GM23338 (cell line): ENCODE measurements at regions not wholly inside any gene's neighbourhood (a gene's known extent, or its start where the extent isn't known, plus 50 kb on each side); places are given as distances from the start of the nearest gene placed in this dataset.

Source experiments
- ATAC-seq: fragments of 200-7000 bp; cut with Tn5 transposase; 3 replicates; pipeline ENCODE4 v1.9.1; 2020
- DNase-seq: peaks from one replicate; pipeline ENCODE4 v3.0.0-alpha.2; 2015; ENCODE audit warnings: low spot score
- H2AFZ ChIP-seq: fragments of 200-600 bp; sonication (generic); 2 replicates; pipeline ENCODE4 v1.8.0; 2016; ENCODE audit warnings: antibody characterized with exemption, mild to moderate bottlenecking, moderate library complexity
- H3F3A ChIP-seq: fragments of 200-600 bp; sonication (generic); replicated peaks from 2 replicates; pipeline ENCODE4 v1.8.0; 2017; ENCODE audit warnings: antibody characterized with exemption, mixed run types, low read depth
- H3K27ac ChIP-seq: fragments of 200-600 bp; sonication (generic); 2 replicates; pipeline ENCODE4 v1.6.1; 2016; ENCODE audit warnings: low read depth
- H3K27me3 ChIP-seq: fragments of 200-600 bp; sonication (generic); 2 replicates; pipeline ENCODE4 v1.8.0; 2016; ENCODE audit warnings: mild to moderate bottlenecking, mixed run types, moderate library complexity; ENCODE audit not compliant: insufficient read depth
- H3K36me3 ChIP-seq: fragments of 200-600 bp; sonication (generic); 2 replicates; pipeline ENCODE4 v1.8.0; 2016; ENCODE audit warnings: mild to moderate bottlenecking; ENCODE audit not compliant: insufficient read depth
- H3K4me1 ChIP-seq: fragments of 200-600 bp; sonication (generic); 2 replicates; pipeline ENCODE4 v1.8.0; 2016; ENCODE audit warnings: mild to moderate bottlenecking, moderate library complexity; ENCODE audit not compliant: insufficient read depth
- H3K4me2 ChIP-seq: fragments of 200-600 bp; sonication (generic); 2 replicates; pipeline ENCODE4 v1.7.1; 2017; ENCODE audit warnings: mixed run types
- H3K4me3 ChIP-seq: fragments of 200-600 bp; sonication (generic); 2 replicates; pipeline ENCODE4 v1.6.1; 2016; ENCODE audit warnings: mixed run types
- H3K79me2 ChIP-seq: fragments of 200-600 bp; sonication (generic); replicated peaks from 2 replicates; pipeline ENCODE4 v1.8.0; 2017; ENCODE audit warnings: mild to moderate bottlenecking; ENCODE audit not compliant: insufficient read depth
- H3K9me2 ChIP-seq: fragments of 200-600 bp; sonication (generic); 2 replicates; pipeline ENCODE4 v1.8.0; 2017; ENCODE audit not compliant: insufficient read depth
- H4K20me1 ChIP-seq: fragments of 200-600 bp; sonication (generic); replicated peaks from 2 replicates; pipeline ENCODE4 v1.8.0; 2017; ENCODE audit warnings: mild to moderate bottlenecking; ENCODE audit not compliant: insufficient read depth
- H3K27ac Mint-ChIP-seq: 2 replicates; pipeline ENCODE4 v1.8.0; 2020; ENCODE audit warnings: inconsistent platforms, mild to moderate bottlenecking, moderate library complexity, mixed read lengths
- H3K27me3 Mint-ChIP-seq: 3 replicates; pipeline ENCODE4 v1.8.0; 2022; ENCODE audit warnings: low read depth, mild to moderate bottlenecking, moderate library complexity, mixed read lengths, inconsistent platforms; ENCODE audit not compliant: insufficient read depth, poor library complexity
- H3K36me3 Mint-ChIP-seq: 3 replicates; pipeline ENCODE4 v1.8.0; 2021; ENCODE audit warnings: low read depth, mild to moderate bottlenecking, inconsistent platforms, moderate library complexity, mixed read lengths
- H3K4me1 Mint-ChIP-seq: 3 replicates; pipeline ENCODE4 v1.8.0; 2020; ENCODE audit warnings: mild to moderate bottlenecking, inconsistent platforms, mixed read lengths
- H3K4me3 Mint-ChIP-seq: 3 replicates; pipeline ENCODE4 v1.8.0; 2021; ENCODE audit warnings: moderate library complexity, mild to moderate bottlenecking, inconsistent platforms, mixed read lengths
- H3K9me3 Mint-ChIP-seq: 3 replicates; pipeline ENCODE4 v1.8.0; 2020; ENCODE audit warnings: moderate library complexity, mild to moderate bottlenecking, inconsistent platforms, mixed read lengths
- CREB1 ChIP-seq: fragments of 250-450 bp; sonication (Bioruptor Pico); IDR thresholded peaks from 2 replicates; pipeline ENCODE4 v1.5.0; 2020; ENCODE audit warnings: low read depth, mild to moderate bottlenecking, moderate library complexity
- EZH2 ChIP-seq: fragments of 200-600 bp; sonication (generic); IDR thresholded peaks from one replicate; pipeline ENCODE4 v1.8.0; 2017; ENCODE audit warnings: antibody characterized with exemption, mild to moderate bottlenecking, low read depth; ENCODE audit not compliant: unreplicated experiment
- EZH2phosphoT487 ChIP-seq: fragments of 200-600 bp; sonication (generic); IDR thresholded peaks from one replicate; pipeline ENCODE4 v1.8.1; 2018; ENCODE audit warnings: antibody characterized with exemption; ENCODE audit not compliant: unreplicated experiment
- NANOG ChIP-seq: IDR thresholded peaks from 2 replicates; pipeline ENCODE4 v1.6.1; 2016; ENCODE audit warnings: antibody characterized with exemption, borderline replicate concordance
- POLR2AphosphoS5 ChIP-seq: IDR thresholded peaks from 2 replicates; pipeline ENCODE4 v1.6.1; 2016; ENCODE audit warnings: antibody characterized with exemption, low read depth
- ZNF114 ChIP-seq: fragments of 250-450 bp; sonication (Bioruptor Pico); IDR thresholded peaks from 2 replicates; pipeline ENCODE4 v1.5.0; 2020; ENCODE audit warnings: mild to moderate bottlenecking, moderate library complexity
- TF ChIP-seq, protein P1 (sequence below): IDR thresholded peaks from one replicate; pipeline ENCODE4 v1.6.1; 2018; ENCODE audit warnings: antibody characterized with exemption; ENCODE audit not compliant: unreplicated experiment
- TF ChIP-seq, protein P2 (sequence below): fragments of 250-450 bp; sonication (Bioruptor Pico); IDR thresholded peaks from 2 replicates; pipeline ENCODE4 v1.5.0; 2020; ENCODE audit warnings: mild to moderate bottlenecking, moderate library complexity
- TF ChIP-seq, protein P3 (sequence below), 2 experiments: fragments of 200-600 bp in 1 of 2; sonication (generic) in 1 of 2; conservative IDR thresholded peaks; 2 replicates each; pipeline versions ENCODE4 v1.5.1 to v1.6.1; 2016 to 2017; ENCODE audit warnings: antibody characterized with exemption in 2 of 2, low read depth in 2 of 2, mild to moderate bottlenecking in 2 of 2, moderate library complexity in 1 of 2
- TF ChIP-seq, protein P4 (sequence below): IDR thresholded peaks from 2 replicates; pipeline ENCODE4 v1.6.1; 2016; ENCODE audit warnings: antibody characterized with exemption

DNA sequence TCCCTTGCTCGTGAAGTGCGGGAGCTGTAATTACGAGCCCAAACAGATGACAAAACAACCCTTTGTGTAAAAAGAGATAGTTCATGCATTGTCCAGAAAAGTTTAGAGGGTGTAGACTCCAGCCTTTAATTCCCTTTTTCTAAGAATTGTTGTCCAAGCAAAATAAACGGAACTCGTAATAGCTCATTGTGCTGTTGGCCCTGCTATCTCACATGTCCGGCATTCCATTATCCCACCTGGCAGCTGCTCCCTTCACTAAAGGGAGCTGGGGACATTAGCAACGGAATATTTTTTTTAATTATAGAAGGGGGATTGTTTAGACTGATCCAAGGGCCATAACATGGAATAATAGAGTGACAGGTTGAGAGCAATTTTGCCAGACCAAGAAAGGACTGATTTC lies 277.5 kb upstream of the TBX3 start:
- Histone ChIP-seq H3K36me3 (no peaks in the 10 kb centered on the region), H3K4me3 (no peak overlapping the region), H3K9me2 (0 out of 2 replicates have a peak, but pooled peaks cover 3% of the 10 kb centered on the region), H3K4me2 (no peak overlapping the region), H3K4me1 (no peaks in the 10 kb centered on the region), H3K79me2 (no peaks in the 10 kb centered on the region), H3K27me3 (no peaks in the 10 kb centered on the region), H3F3A (no peaks in the 10 kb centered on the region), H4K20me1 (no peaks in the 10 kb centered on the region), H2AFZ (no peak overlapping the region), H3K27ac (no peak overlapping the region)
- Mint-ChIP-seq H3K4me1 (no peaks in the 10 kb centered on the region; the same call in 2 of the 3 replicates), H3K27me3 (no peaks in the 10 kb centered on the region), H3K4me3 (no peak overlapping the region), H3K9me3 (no peaks in the 10 kb centered on the region), H3K27ac (no peak overlapping the region), H3K36me3 (no peaks in the 10 kb centered on the region)
- ATAC-seq: no peak
- DNase-seq: no peak
- TF ChIP-seq EZH2 (no peak), ZNF114 (CRISPR knock-in tag) (no peak)

DNA sequence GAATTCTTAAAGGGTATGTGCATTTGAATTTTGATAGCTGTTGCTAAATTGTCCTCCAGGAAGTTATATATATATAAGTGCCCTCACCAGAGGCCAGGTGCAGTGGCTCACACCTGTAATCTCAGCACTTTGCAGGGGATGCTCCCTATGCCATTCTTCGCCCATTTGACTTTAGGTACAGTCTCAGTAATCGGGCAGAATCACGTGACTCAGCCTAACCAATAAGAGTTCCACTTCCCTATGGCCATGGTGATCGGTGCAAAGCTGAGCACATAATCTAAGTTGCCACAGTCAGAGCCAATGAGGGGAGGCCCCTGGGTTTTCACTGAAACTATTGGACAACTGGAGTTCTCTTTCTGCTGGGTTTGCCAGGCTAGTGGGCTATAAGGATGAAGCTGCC lies 274.6 kb upstream of the TBX3 start:
- Mint-ChIP-seq H3K27me3 (no peaks in the 10 kb centered on the region), H3K4me3 (no peak overlapping the region), H3K9me3 (no peaks in the 10 kb centered on the region), H3K36me3 (no peaks in the 10 kb centered on the region), H3K27ac (no peak overlapping the region), H3K4me1 (no peaks in the 10 kb centered on the region)
- DNase-seq: no peak
- H3K4me2 ChIP-seq: no peak overlapping the region
- H3K79me2 ChIP-seq: no peaks in the 10 kb centered on the region
- no peaks in the 10 kb centered on the region for H3F3A ChIP-seq
- H3K36me3 ChIP-seq: no peaks in the 10 kb centered on the region
- H3K4me1 ChIP-seq: no peaks in the 10 kb centered on the region
- no peak overlapping the region for H3K27ac ChIP-seq
- H4K20me1 ChIP-seq: no peaks in the 10 kb centered on the region
- no peak for ATAC-seq
- H3K9me2 ChIP-seq: 0 out of 2 replicates have a peak, but pooled peaks cover 3% of the 10 kb centered on the region
- no peak overlapping the region for H3K4me3 ChIP-seq
- H3K27me3 ChIP-seq: no peaks in the 10 kb centered on the region
- no peak overlapping the region; the same call in 1 of the 2 replicates for H2AFZ ChIP-seq
- no peak for TF ChIP-seq EZH2phosphoT487
- no peak for TF ChIP-seq EZH2
- TF ChIP-seq, protein P1, sequence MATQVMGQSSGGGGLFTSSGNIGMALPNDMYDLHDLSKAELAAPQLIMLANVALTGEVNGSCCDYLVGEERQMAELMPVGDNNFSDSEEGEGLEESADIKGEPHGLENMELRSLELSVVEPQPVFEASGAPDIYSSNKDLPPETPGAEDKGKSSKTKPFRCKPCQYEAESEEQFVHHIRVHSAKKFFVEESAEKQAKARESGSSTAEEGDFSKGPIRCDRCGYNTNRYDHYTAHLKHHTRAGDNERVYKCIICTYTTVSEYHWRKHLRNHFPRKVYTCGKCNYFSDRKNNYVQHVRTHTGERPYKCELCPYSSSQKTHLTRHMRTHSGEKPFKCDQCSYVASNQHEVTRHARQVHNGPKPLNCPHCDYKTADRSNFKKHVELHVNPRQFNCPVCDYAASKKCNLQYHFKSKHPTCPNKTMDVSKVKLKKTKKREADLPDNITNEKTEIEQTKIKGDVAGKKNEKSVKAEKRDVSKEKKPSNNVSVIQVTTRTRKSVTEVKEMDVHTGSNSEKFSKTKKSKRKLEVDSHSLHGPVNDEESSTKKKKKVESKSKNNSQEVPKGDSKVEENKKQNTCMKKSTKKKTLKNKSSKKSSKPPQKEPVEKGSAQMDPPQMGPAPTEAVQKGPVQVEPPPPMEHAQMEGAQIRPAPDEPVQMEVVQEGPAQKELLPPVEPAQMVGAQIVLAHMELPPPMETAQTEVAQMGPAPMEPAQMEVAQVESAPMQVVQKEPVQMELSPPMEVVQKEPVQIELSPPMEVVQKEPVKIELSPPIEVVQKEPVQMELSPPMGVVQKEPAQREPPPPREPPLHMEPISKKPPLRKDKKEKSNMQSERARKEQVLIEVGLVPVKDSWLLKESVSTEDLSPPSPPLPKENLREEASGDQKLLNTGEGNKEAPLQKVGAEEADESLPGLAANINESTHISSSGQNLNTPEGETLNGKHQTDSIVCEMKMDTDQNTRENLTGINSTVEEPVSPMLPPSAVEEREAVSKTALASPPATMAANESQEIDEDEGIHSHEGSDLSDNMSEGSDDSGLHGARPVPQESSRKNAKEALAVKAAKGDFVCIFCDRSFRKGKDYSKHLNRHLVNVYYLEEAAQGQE: no peak
- TF ChIP-seq NANOG: no peak
- TF ChIP-seq, protein P2, sequence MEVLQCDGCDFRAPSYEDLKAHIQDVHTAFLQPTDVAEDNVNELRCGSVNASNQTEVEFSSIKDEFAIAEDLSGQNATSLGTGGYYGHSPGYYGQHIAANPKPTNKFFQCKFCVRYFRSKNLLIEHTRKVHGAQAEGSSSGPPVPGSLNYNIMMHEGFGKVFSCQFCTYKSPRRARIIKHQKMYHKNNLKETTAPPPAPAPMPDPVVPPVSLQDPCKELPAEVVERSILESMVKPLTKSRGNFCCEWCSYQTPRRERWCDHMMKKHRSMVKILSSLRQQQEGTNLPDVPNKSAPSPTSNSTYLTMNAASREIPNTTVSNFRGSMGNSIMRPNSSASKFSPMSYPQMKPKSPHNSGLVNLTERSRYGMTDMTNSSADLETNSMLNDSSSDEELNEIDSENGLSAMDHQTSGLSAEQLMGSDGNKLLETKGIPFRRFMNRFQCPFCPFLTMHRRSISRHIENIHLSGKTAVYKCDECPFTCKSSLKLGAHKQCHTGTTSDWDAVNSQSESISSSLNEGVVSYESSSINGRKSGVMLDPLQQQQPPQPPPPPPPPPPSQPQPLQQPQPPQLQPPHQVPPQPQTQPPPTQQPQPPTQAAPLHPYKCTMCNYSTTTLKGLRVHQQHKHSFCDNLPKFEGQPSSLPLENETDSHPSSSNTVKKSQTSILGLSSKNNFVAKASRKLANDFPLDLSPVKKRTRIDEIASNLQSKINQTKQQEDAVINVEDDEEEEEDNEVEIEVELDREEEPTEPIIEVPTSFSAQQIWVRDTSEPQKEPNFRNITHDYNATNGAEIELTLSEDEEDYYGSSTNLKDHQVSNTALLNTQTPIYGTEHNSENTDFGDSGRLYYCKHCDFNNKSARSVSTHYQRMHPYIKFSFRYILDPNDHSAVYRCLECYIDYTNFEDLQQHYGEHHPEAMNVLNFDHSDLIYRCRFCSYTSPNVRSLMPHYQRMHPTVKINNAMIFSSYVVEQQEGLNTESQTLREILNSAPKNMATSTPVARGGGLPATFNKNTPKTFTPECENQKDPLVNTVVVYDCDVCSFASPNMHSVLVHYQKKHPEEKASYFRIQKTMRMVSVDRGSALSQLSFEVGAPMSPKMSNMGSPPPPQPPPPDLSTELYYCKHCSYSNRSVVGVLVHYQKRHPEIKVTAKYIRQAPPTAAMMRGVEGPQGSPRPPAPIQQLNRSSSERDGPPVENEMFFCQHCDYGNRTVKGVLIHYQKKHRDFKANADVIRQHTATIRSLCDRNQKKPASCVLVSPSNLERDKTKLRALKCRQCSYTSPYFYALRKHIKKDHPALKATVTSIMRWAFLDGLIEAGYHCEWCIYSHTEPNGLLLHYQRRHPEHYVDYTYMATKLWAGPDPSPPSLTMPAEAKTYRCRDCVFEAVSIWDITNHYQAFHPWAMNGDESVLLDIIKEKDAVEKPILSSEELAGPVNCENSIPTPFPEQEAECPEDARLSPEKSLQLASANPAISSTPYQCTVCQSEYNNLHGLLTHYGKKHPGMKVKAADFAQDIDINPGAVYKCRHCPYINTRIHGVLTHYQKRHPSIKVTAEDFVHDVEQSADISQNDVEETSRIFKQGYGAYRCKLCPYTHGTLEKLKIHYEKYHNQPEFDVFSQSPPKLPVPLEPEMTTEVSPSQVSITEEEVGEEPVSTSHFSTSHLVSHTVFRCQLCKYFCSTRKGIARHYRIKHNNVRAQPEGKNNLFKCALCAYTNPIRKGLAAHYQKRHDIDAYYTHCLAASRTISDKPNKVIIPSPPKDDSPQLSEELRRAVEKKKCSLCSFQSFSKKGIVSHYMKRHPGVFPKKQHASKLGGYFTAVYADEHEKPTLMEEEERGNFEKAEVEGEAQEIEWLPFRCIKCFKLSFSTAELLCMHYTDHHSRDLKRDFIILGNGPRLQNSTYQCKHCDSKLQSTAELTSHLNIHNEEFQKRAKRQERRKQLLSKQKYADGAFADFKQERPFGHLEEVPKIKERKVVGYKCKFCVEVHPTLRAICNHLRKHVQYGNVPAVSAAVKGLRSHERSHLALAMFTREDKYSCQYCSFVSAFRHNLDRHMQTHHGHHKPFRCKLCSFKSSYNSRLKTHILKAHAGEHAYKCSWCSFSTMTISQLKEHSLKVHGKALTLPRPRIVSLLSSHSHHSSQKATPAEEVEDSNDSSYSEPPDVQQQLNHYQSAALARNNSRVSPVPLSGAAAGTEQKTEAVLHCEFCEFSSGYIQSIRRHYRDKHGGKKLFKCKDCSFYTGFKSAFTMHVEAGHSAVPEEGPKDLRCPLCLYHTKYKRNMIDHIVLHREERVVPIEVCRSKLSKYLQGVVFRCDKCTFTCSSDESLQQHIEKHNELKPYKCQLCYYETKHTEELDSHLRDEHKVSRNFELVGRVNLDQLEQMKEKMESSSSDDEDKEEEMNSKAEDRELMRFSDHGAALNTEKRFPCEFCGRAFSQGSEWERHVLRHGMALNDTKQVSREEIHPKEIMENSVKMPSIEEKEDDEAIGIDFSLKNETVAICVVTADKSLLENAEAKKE: no peak
- TF ChIP-seq, protein P3, sequence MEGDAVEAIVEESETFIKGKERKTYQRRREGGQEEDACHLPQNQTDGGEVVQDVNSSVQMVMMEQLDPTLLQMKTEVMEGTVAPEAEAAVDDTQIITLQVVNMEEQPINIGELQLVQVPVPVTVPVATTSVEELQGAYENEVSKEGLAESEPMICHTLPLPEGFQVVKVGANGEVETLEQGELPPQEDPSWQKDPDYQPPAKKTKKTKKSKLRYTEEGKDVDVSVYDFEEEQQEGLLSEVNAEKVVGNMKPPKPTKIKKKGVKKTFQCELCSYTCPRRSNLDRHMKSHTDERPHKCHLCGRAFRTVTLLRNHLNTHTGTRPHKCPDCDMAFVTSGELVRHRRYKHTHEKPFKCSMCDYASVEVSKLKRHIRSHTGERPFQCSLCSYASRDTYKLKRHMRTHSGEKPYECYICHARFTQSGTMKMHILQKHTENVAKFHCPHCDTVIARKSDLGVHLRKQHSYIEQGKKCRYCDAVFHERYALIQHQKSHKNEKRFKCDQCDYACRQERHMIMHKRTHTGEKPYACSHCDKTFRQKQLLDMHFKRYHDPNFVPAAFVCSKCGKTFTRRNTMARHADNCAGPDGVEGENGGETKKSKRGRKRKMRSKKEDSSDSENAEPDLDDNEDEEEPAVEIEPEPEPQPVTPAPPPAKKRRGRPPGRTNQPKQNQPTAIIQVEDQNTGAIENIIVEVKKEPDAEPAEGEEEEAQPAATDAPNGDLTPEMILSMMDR (conservative IDR thresholded peaks at IDR 0.05; ENCODE audit: low read depth in 2 of 2): no peak
- TF ChIP-seq POLR2AphosphoS5: no peak
- TF ChIP-seq, protein P4, sequence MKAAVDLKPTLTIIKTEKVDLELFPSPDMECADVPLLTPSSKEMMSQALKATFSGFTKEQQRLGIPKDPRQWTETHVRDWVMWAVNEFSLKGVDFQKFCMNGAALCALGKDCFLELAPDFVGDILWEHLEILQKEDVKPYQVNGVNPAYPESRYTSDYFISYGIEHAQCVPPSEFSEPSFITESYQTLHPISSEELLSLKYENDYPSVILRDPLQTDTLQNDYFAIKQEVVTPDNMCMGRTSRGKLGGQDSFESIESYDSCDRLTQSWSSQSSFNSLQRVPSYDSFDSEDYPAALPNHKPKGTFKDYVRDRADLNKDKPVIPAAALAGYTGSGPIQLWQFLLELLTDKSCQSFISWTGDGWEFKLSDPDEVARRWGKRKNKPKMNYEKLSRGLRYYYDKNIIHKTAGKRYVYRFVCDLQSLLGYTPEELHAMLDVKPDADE: no peak
- TF ChIP-seq CREB1: no peak
